ENCODE measurements at regions not wholly inside any gene's neighbourhood (a gene's known extent, or its start where the extent isn't known, plus 50 kb on each side); places are given as distances from the start of the nearest gene placed in this dataset.

GRCh38 chr5:6087576-6087975, 290.8 kb downstream of the MED10 start:
- H3K4me1 ChIP-seq (ENCODE audit: control insufficient read depth in 3 of 3, insufficient read depth in 2 of 3, low read depth in 1 of 3, low read length in 2 of 3) = no peaks in the 10 kb centered on the region
- no peak overlapping the region for H3K4me3 ChIP-seq (ENCODE audit: low read depth in 1 of 3, low read length in 3 of 3)
- no peaks in the 10 kb centered on the region for H3K36me3 ChIP-seq (ENCODE audit: control insufficient read depth in 3 of 3, insufficient read depth in 2 of 3, low read depth in 1 of 3, low read length in 3 of 3)
- WGBS, 3 donors = 88 to 91% (median 89%) methylated on average over 12 of the region's 12 CpGs
- H3K27ac ChIP-seq (ENCODE audit: low read depth in 1 of 3, low read length in 2 of 3) = no peak overlapping the region
- FAIRE-seq (no peak), DNase-seq (no peak)
- no peaks in the 10 kb centered on the region for H3K9me3 ChIP-seq (ENCODE audit: control insufficient read depth in 2 of 2, insufficient read depth in 1 of 2, low read depth in 1 of 2, low read length in 1 of 2)
- no peaks in the 10 kb centered on the region for H3K27me3 ChIP-seq (ENCODE audit: control insufficient read depth in 3 of 3, insufficient read depth in 3 of 3, low read length in 3 of 3)

DNA sequence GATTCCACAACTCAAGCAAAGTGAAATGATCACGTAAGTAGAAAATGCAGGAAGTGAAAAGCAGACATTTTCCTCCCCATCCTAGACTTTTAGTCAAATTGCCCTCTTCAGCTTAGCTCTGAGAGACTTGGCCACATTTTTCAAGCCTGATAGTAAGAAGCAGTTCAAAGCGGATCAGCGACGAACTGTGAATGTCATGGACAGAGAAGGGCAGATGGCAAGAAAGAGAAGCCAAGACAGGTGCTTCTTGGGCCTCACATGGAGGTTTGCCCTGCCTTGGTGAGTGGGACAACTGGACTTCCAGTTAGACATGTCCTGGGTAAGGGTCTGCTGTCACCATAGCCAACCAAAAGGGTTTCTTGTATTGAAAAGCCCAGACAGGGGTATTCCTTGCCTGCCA, 291.5 kb downstream of the MED10 start:
- H3K4me1 ChIP-seq (ENCODE audit: control insufficient read depth in 3 of 3, insufficient read depth in 2 of 3, low read depth in 1 of 3, low read length in 2 of 3) = no peaks in the 10 kb centered on the region
- no peak for DNase-seq
- no peaks in the 10 kb centered on the region for H3K9me3 ChIP-seq (ENCODE audit: control insufficient read depth in 2 of 2, insufficient read depth in 1 of 2, low read depth in 1 of 2, low read length in 1 of 2)
- FAIRE-seq = no peak
- no peaks in the 10 kb centered on the region for H3K27me3 ChIP-seq (ENCODE audit: control insufficient read depth in 3 of 3, insufficient read depth in 3 of 3, low read length in 3 of 3)
- H3K36me3 ChIP-seq (ENCODE audit: control insufficient read depth in 3 of 3, insufficient read depth in 2 of 3, low read depth in 1 of 3, low read length in 3 of 3) = no peaks in the 10 kb centered on the region
- 83 to 97% (median 95%) methylated on average over 4 of the region's 4 CpGs for WGBS, 3 donors
- no peak overlapping the region for H3K4me3 ChIP-seq (ENCODE audit: low read depth in 1 of 3, low read length in 3 of 3)
- H3K27ac ChIP-seq (ENCODE audit: low read depth in 1 of 3, low read length in 2 of 3) = no peak overlapping the region

- WGBS, 3 donors = 53 to 68% (median 59%) methylated on average over 9 of the region's 9 CpGs
- no peak for FAIRE-seq
- H3K27ac ChIP-seq (ENCODE audit: low read depth in 1 of 3, low read length in 2 of 3) = no peak overlapping the region
- no peaks in the 10 kb centered on the region for H3K27me3 ChIP-seq (ENCODE audit: control insufficient read depth in 3 of 3, insufficient read depth in 3 of 3, low read length in 3 of 3)
- no peaks in the 10 kb centered on the region for H3K9me3 ChIP-seq (ENCODE audit: control insufficient read depth in 2 of 2, insufficient read depth in 1 of 2, low read depth in 1 of 2, low read length in 1 of 2)
- no peaks in the 10 kb centered on the region for H3K4me1 ChIP-seq (ENCODE audit: control insufficient read depth in 3 of 3, insufficient read depth in 2 of 3, low read depth in 1 of 3, low read length in 2 of 3)
- no peaks in the 10 kb centered on the region for H3K36me3 ChIP-seq (ENCODE audit: control insufficient read depth in 3 of 3, insufficient read depth in 2 of 3, low read depth in 1 of 3, low read length in 3 of 3)
- no peak for DNase-seq
- H3K4me3 ChIP-seq (ENCODE audit: low read depth in 1 of 3, low read length in 3 of 3) = no peak overlapping the region
These were observed 292.9 kb downstream of the MED10 start for GRCh38 chr5:6085341-6085860.

GRCh38 chr5:6084836-6085235, 293.5 kb downstream of the MED10 start:
- 79 to 87% (median 86%) methylated on average over 2 of the region's 2 CpGs for WGBS, 3 donors
- no peak overlapping the region for H3K4me3 ChIP-seq (ENCODE audit: low read depth in 1 of 3, low read length in 3 of 3)

DNA sequence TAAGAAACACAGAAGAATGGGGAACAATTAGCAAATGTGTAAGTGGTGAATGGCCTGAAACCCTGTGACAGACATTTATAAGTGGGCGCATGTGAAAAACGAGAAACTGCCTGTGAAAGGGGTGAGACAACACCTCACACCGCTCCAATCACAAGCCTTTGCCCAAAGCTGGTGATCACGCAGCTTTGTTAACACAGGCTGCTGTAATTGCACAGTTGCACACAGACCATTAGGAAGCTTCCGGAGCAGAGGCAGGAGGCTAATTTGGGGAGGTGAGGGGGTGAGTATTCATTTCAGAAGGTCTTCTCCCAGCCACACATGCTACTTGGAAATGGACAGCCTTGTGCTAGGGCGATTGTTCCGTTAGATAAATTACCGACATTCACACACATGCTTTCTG, 294.0 kb downstream of the MED10 start:
- Histone ChIP-seq H3K27ac (ENCODE audit: low read depth in 1 of 3, low read length in 2 of 3) (no peak overlapping the region), H3K9me3 (ENCODE audit: control insufficient read depth in 2 of 2, insufficient read depth in 1 of 2, low read depth in 1 of 2, low read length in 1 of 2) (no peaks in the 10 kb centered on the region), H3K4me1 (ENCODE audit: control insufficient read depth in 3 of 3, insufficient read depth in 2 of 3, low read depth in 1 of 3, low read length in 2 of 3) (no peaks in the 10 kb centered on the region), H3K27me3 (ENCODE audit: control insufficient read depth in 3 of 3, insufficient read depth in 3 of 3, low read length in 3 of 3) (no peaks in the 10 kb centered on the region), H3K36me3 (ENCODE audit: control insufficient read depth in 3 of 3, insufficient read depth in 2 of 3, low read depth in 1 of 3, low read length in 3 of 3) (no peaks in the 10 kb centered on the region), H3K4me3 (ENCODE audit: low read depth in 1 of 3, low read length in 3 of 3) (no peak overlapping the region)
- no peak for DNase-seq
- FAIRE-seq = no peak
- 71 to 79% (median 72%) methylated on average over 8 of the region's 8 CpGs for WGBS, 3 donors

More at GRCh38 chr5:6084836-6085235, 293.5 kb downstream of the MED10 start:
- Histone ChIP-seq H3K36me3 (ENCODE audit: control insufficient read depth in 3 of 3, insufficient read depth in 2 of 3, low read depth in 1 of 3, low read length in 3 of 3) (no peaks in the 10 kb centered on the region), H3K27me3 (ENCODE audit: control insufficient read depth in 3 of 3, insufficient read depth in 3 of 3, low read length in 3 of 3) (no peaks in the 10 kb centered on the region), H3K4me1 (ENCODE audit: control insufficient read depth in 3 of 3, insufficient read depth in 2 of 3, low read depth in 1 of 3, low read length in 2 of 3) (no peaks in the 10 kb centered on the region), H3K27ac (ENCODE audit: low read depth in 1 of 3, low read length in 2 of 3) (no peak overlapping the region), H3K9me3 (ENCODE audit: control insufficient read depth in 2 of 2, insufficient read depth in 1 of 2, low read depth in 1 of 2, low read length in 1 of 2) (no peaks in the 10 kb centered on the region)
- DNase-seq (no peak), FAIRE-seq (no peak)

DNA sequence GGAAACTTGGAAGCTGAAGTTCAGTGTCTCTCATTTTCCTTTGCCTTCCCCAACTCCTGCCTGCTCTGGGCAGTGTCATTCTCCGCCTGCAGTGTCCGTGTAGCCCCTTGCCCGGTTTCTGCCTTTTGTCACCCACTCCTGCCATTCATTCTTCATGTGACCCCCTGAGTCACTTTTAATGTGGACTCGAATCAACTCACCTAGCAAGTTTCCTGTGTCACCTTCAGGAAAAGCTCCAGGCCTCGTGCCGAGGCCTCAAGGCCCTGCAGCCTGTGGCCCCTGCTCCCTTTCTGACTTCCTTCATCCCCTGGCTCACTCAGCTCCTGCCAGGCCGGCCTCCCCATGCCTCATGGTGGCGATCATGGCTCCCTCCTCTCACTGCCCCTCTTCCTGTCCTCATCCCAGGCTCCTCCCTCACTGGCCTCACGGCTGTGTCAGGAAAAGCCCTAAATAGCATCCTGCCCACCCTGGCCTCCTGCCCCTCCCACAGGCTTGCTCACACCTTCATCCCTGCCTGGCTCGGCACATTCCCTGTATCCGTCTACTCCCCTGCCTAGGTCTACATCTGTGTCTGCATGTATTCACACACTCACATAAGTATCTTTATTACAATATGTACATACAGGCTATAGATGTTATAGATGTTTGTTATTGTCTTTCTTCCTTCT, 294.9 kb downstream of the MED10 start:
- Histone ChIP-seq H3K36me3 (ENCODE audit: control insufficient read depth in 3 of 3, insufficient read depth in 2 of 3, low read depth in 1 of 3, low read length in 3 of 3) (no peaks in the 10 kb centered on the region), H3K9me3 (ENCODE audit: control insufficient read depth in 2 of 2, insufficient read depth in 1 of 2, low read depth in 1 of 2, low read length in 1 of 2) (no peaks in the 10 kb centered on the region), H3K27me3 (ENCODE audit: control insufficient read depth in 3 of 3, insufficient read depth in 3 of 3, low read length in 3 of 3) (no peaks in the 10 kb centered on the region), H3K4me3 (ENCODE audit: low read depth in 1 of 3, low read length in 3 of 3) (no peak overlapping the region), H3K4me1 (ENCODE audit: control insufficient read depth in 3 of 3, insufficient read depth in 2 of 3, low read depth in 1 of 3, low read length in 2 of 3) (no peaks in the 10 kb centered on the region), H3K27ac (ENCODE audit: low read depth in 1 of 3, low read length in 2 of 3) (no peak overlapping the region)
- DNase-seq (no peak), FAIRE-seq (no peak)
- WGBS, 3 donors = 57 to 66% (median 60%) methylated on average over 11 of the region's 11 CpGs

GRCh38 chr5:6082685-6083084, 295.7 kb downstream of the MED10 start:
- Histone ChIP-seq H3K4me1 (ENCODE audit: control insufficient read depth in 3 of 3, insufficient read depth in 2 of 3, low read depth in 1 of 3, low read length in 2 of 3) (no peaks in the 10 kb centered on the region), H3K4me3 (ENCODE audit: low read depth in 1 of 3, low read length in 3 of 3) (no peak overlapping the region), H3K27me3 (ENCODE audit: control insufficient read depth in 3 of 3, insufficient read depth in 3 of 3, low read length in 3 of 3) (no peaks in the 10 kb centered on the region), H3K9me3 (ENCODE audit: control insufficient read depth in 2 of 2, insufficient read depth in 1 of 2, low read depth in 1 of 2, low read length in 1 of 2) (no peaks in the 10 kb centered on the region), H3K36me3 (ENCODE audit: control insufficient read depth in 3 of 3, insufficient read depth in 2 of 3, low read depth in 1 of 3, low read length in 3 of 3) (no peaks in the 10 kb centered on the region), H3K27ac (ENCODE audit: low read depth in 1 of 3, low read length in 2 of 3) (no peak overlapping the region)
- WGBS, 3 donors = 71 to 82% (median 78%) methylated on average over 2 of the region's 2 CpGs
- FAIRE-seq = no peak
- no peak for DNase-seq

DNA sequence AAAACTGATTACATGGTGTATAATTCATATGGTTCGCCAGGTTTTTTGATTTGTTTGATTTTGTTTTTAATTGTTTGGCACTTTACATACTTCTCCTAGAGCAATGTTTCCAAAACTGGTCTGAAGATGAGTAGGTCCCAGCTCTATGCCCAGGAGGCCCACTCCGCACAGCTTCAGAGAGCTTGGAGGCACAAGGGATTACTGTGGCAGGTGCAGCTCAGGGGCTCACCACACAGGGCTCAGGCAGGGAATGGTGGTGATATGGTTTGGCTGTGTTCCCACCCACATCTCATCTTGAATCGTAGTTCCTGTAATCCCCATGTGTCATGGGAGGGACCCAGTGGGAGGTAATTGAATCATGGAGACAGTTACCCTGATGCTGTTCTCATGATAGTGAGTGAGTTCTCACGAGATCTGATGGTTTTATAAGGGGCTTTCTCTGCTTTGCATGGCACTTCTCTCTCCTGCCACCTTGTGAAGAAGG, 296.6 kb downstream of the MED10 start:
- no peaks in the 10 kb centered on the region for H3K36me3 ChIP-seq (ENCODE audit: control insufficient read depth in 3 of 3, insufficient read depth in 2 of 3, low read depth in 1 of 3, low read length in 3 of 3)
- H3K27ac ChIP-seq (ENCODE audit: low read depth in 1 of 3, low read length in 2 of 3) = no peak overlapping the region
- FAIRE-seq = no peak
- WGBS, 3 donors = 57 to 77% (median 60%) methylated on average over 4 of the region's 4 CpGs
- H3K4me3 ChIP-seq (ENCODE audit: low read depth in 1 of 3, low read length in 3 of 3) = no peak overlapping the region
- no peaks in the 10 kb centered on the region for H3K9me3 ChIP-seq (ENCODE audit: control insufficient read depth in 2 of 2, insufficient read depth in 1 of 2, low read depth in 1 of 2, low read length in 1 of 2)
- no peaks in the 10 kb centered on the region for H3K27me3 ChIP-seq (ENCODE audit: control insufficient read depth in 3 of 3, insufficient read depth in 3 of 3, low read length in 3 of 3)
- no peak for DNase-seq
- no peaks in the 10 kb centered on the region for H3K4me1 ChIP-seq (ENCODE audit: control insufficient read depth in 3 of 3, insufficient read depth in 2 of 3, low read depth in 1 of 3, low read length in 2 of 3)

Measured in small intestine (tissue), 7 donors.